GM21390 (cell line): ENCODE measurements at regions not wholly inside any gene's neighbourhood (a gene's known extent, or its start where the extent isn't known, plus 50 kb on each side); places are given as distances from the start of the nearest gene placed in this dataset.

Experiments
- ATAC-seq: cut with Tn5 transposase; IDR thresholded peaks from one replicate; pipeline ENCODE4 v1.9.1; 2021; ENCODE audit not compliant: unreplicated experiment

DNA sequence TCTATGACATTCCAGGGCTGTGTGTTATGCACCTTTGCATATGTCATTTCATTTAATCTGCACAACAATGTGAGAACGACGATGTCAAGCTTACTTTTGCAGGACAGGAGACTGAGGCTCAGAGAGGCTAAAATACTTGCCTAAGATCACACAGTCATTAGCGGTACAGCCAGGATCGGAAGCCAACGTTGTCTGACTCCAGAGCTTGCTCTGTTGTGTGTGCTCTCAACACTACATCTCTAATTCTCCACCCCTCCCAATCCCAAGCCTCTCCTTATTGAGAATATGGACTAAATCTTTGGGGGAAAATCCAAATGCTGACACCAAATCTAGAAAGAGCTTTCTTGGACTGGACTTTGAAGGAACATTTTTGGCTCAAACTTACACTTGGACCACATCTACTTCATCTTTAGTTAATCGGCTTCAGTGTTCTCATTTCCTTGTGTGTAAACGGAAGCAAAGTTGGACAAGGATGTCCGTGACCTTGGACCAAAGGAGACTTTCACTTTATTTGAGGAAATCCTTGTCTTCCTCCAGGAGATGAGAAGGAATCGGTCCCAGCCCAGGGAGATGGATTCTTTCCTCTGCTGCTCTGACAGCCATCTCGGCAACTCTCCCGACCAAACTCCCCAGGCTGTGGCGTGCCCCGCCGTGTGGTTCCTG, 242.4 kb downstream of the LPIN1 start:
- no peak for ATAC-seq

DNA sequence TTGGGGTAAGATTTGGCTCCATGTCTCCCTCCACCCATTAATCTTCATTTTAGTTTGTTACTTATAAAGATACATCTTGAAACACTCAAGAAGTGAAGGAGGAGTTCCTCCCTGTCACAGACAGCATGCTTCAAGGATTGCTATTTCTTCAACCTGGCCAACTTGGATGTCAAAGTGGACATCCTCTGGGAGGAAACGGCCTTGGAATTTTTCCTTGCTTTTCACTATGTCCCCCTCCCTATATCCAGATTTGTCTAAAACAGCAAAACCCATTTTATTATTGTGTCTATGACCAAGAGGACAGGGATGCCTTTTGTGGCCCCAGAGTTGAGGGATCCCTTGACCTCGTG, 242.9 kb downstream of the LPIN1 start:
- no peak for ATAC-seq

DNA sequence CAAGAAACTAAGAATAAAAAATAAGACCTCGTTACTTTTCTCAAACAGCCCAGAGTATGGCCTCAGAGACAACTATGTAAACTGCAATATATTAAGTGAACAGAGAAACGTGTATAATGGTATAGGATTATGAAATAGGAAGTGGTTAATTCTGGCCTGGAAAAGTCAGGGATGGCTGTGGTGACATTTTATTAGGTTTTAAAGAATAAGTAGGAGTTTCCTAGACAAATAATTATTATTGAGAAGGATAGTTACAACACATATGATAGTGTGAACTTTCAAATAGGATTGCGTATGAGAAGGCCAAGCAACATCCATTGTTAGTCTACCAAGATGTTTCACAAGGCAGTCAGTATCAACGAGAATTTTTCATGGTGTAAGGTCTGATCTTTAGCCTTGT, 244.1 kb downstream of the LPIN1 start:
- ATAC-seq, result no peak

DNA sequence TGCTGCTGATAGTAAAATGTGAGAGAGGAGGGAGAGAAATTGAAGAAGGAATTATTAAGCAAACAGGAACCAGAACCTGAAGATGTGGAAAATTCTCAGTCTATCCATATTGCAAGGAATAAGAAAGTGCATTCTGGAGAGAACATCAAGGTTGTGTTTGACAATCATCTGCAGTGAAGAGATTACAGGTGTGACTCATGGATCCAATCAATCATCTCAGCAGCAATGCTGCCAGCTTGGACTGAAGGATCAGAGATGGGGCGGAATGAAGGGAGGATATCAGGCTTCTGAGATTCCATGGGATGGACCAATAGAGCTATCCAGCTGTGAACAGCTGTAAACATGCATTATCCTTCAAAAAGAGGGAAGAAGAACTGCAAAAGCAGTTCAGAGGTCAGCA, 247.3 kb downstream of the LPIN1 start:
- ATAC-seq, result no peak

DNA sequence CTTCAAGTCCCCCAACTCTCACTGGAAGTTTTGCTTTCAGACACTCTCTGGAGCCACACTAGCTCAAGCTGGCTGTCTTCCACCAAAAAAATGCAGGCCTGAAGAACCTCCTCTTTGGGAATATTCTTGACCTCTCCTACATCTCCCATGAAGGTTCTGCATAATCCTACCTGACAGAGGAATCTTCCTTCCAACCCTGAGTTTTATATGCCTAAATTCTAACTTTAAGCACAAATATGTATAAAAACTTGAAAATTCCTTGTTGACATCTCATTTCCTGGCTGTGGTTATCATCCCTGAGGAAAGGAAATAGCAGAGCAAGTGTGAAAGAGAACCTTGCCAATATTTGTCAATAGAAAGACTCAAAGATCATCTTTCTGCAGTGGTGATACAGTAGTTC, 249.0 kb downstream of the LPIN1 start:
- ATAC-seq, result no peak

DNA sequence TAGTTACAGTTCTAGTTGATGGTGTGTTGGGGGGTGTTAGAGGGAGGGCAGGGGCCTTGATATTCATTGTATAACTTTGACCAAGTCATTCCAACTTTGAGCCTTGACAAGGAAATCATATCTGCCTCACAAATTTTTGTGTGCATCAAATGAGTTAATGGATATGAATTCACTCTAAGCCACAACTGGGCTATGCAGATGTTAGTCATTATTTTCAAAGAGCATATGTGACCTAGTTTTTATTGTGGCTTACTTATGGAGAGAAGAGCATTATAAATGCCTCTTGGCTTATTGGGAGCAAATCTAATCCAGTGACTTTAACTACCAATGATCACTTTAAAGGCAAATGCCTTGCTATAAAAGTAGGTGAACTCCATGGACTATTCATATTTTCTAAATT, 250.2 kb downstream of the LPIN1 start:
- no peak for ATAC-seq

DNA sequence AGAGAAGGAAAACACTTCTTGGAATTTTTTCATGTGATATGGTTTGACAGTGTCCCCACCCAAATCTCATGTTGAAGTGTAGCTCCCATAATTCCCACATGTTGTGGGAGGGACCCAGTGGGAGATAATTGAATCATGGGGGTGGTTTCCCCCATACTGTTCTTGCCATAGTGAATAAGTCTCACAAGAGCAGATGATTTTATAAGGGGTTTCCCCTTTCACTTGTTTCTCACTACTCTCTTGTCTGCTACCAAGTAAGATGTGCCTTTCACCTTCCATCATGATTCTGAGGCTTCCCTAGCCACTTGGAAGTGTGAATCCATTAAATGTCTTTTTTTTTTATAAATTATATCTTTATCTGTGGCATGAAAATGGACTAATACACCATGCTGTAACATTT, 250.7 kb downstream of the LPIN1 start:
- ATAC-seq, result no peak

DNA sequence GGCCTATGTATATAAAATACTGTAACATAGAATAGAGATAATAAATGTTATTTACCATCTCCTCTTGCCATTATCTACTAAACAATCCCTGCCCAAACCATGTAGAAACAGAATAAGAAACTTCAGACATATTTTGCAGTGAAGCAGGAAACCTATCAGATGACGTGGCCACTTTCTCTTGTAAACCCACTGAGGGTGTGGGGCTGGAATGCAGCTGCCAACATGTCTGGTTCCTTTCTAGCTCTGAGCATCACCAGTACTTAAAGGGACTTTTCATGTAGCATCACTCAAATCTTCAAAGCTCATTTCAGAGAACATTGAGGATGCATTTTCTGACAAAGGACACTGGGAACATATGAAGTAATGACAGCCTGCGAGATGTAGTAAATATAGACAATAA, 251.8 kb downstream of the LPIN1 start:
- peak; percentile 76 for ATAC-seq

DNA sequence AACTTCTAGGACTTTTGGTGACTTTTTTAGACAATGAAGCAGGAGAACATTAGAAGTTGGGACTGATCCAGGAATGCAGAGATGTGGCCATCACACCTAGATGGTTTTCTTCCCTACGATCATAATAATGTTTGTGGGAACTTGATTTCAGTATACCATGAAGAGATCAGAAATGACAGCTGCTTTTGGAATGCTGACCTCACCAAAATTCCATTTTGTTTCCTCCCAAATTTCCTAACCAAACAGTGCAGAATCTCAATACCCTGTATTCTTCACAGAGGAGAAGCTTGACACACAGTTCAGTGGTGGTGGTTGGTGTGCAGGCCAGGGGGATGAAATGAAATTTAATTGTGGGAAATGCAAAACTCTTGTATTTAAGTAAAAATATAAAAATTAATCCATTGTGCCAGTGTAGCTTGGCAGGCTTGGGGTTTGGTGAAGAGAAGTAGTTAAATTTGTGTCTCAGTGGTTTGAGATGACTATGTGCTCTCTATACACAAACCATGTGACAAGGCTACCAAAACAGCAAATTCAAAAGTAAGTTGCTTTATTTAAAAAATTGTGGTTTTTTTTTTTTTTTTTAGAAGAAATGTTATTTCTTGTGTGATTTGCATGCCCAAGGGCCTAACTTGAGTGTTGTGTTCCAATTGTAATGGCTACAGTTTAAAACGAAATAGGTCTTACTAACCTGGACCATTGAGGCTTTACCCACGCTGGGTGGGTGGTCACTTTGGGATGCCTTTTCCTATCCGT, 252.4 kb downstream of the LPIN1 start:
- peak; percentile 60 for ATAC-seq

DNA sequence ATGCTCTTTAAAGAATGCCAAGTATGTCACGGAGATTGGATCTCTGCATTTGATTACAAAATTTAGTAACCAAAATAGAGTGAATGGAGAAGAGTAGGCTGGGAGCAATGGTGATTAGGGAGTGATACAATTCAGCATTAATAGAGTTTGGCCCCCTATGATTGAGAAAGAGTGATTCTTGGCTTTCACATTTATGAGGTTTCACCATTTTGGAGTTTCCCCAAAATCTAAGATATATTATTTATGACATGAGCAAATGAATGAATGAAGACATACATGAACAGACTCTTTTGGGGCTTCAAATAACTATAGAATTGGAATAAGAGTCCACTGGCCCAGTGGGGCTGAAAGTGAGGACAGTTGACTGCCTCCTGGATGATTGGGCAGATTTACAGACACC, 255.2 kb downstream of the LPIN1 start:
- ATAC-seq, result no peak

DNA sequence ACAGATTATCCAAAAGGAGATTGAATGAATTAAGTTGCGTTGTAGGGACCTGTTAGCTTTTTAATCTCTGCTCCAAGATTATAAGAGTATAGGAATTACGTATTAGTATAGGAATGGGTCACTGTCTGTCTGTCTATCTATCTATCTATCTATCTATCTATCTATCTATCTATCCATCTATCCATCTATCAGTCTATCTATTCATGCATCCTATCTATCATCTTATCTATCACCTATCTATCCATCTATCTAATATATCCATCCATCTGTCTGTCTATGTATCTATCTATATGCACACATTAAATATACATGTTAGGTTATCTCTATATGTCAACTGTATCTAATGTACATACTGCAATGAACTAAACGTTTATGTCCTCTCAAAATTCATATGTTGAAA, 255.8 kb downstream of the LPIN1 start:
- ATAC-seq, result no peak

DNA sequence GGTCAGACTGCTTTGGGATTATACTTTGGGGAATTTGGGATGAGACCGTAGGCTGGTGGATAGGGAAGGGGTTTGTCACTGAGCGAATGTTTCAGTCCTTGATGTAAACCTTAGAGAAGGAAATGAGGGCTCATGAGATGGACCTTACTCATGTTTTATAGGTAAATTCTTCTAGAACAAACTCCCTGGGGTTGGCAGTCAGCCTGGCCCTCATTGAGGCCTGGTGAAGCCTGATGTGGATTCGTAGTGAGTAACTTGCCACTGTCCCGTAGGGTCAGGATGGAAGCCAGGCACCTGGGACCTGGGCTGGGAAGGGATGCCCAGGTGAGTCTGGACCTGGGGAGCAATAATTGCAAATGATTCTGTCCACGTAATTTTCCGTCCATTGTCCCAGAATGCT, 258.3 kb downstream of the LPIN1 start:
- no peak for ATAC-seq

DNA sequence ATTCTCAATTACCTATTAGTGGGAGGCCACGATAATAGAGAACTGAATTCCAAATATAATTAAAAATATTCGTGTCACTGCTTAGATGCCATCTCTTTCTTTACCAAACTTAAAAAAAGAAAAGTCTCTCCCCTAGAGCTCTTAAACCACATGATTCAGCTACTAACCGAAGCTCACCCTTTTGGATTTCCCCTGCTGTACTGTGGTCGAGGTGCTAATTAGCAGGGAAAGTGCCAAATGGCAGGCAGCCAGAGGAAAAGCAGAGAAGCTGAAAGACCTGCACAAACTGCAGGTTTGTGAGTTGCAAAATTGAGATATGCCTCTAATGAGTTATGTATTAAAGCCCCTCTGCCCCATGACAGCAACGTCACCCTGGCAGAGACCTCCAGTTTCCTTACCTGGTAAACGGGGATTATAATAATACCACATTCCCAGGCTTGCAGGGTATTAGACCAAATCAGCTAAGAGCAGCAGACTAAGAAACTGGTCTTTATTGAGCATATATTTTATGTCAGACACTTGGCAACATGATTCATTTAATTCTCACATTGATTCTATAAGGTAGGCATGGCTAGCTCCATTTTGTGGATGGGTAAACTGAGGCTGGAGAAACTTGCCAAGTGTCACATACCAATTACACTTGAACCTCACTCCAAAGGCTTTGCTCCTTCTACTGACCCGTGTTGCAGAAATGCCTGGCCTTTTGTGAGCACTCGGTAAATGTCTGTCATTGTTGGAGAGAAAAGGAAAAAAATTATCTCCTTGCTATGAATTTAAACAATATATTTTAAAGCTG, 259.7 kb downstream of the LPIN1 start:
- ATAC-seq, result peak; percentile 77

DNA sequence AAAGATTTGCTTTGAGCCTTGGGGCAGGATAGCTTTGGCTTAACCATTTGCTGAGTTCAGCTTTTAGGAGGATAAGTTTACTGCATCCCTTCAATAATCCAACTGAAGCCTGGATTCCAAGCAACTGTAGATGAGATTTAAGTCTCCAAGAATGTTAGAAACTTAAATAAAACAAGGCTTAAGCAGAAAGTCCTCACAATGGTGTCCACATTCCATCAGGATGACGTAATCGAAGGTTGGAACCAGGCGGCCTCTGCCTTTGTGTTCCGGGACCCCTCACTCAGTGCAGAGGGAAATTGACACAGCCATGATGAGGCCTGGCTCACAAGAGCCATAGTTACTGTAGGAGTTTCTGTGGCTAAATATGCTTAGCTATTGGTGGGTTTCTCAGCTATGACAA, 260.4 kb downstream of the LPIN1 start:
- no peak for ATAC-seq

DNA sequence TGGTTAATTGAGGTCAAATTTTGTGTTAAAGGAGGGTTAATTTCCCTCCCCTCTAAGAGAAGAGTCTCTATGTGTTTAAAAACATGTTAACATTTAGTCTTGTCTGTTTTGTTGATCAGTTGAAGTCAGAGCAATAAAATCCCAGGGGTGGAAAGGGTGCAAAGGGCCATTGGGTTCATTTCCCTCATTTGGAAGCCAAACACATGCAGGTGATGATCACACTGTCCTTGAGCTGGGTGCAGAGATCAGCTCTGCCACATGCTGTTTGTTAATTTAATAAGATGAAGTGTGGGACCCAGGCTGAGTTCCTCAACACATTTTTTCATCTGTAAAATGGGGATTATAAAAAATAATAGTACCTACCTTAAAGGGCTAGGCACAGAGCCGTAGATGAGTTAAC, 260.9 kb downstream of the LPIN1 start:
- no peak for ATAC-seq

DNA sequence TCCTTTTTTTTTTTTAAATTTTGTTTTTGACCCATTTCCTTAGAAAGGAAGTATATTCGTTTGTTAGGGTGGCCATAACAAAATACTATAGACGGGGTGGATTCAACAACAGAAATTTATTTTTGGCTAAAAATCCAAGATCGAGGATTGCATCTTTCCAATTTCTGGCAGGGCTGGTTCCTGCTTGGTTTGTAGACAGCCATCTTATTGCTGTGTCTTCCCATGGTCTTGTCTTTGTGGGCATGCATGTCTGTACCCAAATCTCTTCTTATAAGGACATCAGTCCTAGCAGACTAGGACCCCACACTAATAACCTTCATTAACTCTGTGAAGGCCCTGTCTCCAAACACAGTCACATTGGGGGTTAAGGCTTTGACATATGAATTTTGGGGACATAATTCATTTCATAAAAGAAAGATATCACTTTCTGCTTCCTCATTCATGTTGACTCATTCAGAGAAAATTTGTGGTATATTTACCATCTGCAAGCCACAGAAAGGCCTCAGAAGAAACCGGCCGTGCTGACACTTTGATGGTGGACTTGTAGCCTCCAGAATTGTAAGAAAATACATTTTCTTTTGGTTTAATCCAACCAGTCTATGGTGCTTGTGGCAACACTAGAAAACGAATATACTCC, 262.1 kb downstream of the LPIN1 start:
- peak; percentile 81 for ATAC-seq

DNA sequence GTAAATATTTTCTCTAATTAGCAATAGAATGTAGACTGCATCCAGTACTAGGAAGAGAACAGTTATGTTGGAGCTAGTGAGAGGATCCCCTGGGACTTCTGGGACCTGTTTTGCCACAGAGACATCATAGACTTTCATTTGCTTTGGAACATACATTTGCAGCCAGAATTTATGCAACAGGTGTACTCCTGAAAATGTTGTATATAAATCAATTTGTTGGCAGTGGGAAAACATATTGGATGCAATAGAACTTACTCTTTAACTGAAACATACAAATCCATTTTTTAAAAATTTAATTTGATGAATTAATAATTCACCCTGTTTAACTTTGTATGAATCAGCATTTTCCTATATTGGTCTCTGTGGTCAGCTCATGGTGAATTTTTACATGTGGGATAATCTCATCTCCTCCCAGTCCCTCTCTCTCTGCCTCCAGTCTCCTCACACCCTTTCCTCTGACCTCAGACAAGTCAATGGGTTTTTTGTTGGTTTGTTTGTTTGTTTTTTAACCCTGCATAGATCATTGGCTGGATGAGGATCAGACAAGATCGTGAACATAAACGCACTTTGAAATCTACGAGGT, 263.0 kb downstream of the LPIN1 start:
- no peak for ATAC-seq

DNA sequence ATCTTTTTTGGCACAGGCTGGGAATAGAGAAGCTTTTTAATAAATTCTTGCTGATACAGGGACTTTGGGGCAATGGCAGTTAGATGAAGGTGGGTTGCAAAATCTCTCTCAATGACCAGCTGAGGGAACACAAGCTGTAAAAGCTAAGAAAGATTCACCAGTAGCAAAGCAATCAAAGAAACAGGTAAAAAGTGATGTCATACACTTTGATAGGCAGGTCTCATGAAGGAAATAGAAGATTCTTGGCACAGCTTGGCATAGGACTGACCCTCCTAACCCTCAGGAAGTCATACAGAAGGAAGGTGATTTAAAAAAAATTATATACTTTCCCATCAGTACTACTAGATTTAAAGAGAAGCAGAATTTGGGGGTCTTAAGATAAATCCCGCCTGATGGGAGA, 263.6 kb downstream of the LPIN1 start:
- no peak for ATAC-seq

DNA sequence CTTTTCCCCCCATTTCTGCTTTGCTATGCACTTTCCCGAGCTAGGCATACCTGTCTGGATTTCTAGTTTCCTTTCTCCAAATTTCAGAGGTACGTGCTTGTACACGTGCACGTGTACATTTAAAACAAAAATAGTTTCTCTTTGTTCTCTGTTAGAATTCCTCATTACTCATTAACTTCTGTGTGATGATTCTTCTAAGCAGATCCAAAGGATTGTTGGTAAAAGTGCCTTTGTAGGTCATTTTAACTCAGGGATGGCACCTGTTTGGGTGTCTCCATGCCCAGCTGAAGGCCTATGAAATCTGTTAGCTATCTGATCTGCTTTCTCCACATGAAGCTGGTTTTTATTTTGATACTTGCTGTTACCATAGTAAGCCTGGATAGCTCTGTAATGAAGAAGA, 264.3 kb downstream of the LPIN1 start:
- ATAC-seq, result no peak

DNA sequence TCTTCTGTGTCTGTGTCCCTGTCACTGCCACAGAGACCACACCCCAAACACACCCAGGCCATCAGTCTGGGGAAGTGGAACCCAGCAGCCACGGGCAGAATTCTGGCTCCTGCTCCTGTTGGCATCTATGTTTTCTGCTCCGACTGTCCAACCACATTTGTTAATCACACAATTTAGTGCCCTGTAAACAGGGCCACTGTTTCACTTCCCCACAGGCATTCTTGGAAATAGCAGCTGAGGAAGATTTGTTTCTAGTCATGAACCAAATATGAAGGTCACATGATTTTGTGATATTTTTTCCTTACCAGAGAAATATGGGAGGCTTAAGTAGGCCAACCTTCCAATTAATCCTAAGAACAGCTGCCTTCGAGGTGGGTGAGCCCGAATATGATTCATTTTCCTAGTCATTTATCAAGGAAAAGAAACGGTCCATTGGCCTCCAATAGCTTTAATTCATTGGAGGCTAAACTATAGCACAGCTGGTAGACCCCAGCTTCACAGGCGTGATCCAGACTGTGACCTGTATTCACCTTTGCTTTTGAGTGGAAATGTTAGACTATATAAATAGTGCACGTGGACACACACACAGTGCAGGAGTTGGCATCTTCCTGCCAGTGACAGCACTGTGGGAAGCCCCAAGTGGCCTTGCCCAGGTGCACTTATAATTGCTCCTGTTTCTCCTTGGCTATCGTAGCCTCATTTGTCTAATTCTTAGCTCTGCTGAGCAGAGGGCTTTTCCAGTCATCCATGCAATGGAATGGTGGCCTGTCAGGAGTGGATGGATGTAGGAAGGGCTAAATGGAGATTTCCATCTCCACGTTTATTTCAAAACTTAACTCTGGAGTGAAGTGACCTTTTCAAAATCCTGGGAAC, 267.9 kb downstream of the LPIN1 start:
- no peak for ATAC-seq
